ENCODE measurements at regions not wholly inside any gene's neighbourhood (a gene's known extent, or its start where the extent isn't known, plus 50 kb on each side); places are given as distances from the start of the nearest gene placed in this dataset.

- ATAC-seq: no peak; the same call in 2 of the 3 replicates
- no peak for TF ChIP-seq ISL1 (CRISPR knock-in tag; IDR thresholded peaks at IDR 0.05)
- no peak for TF ChIP-seq GLIS3 (CRISPR knock-in tag; IDR thresholded peaks at IDR 0.05)
- no peak for TF ChIP-seq BACH2 (CRISPR knock-in tag; IDR thresholded peaks at IDR 0.05; ENCODE audit: borderline replicate concordance)
- no peak for TF ChIP-seq TSHZ2 (CRISPR knock-in tag; IDR thresholded peaks at IDR 0.05)
- no peak for TF ChIP-seq ARNTL (CRISPR knock-in tag; IDR thresholded peaks at IDR 0.05; ENCODE audit: borderline replicate concordance, low read depth)
- no peak for TF ChIP-seq PATZ1 (CRISPR knock-in tag; IDR thresholded peaks at IDR 0.05; ENCODE audit: borderline replicate concordance)
- no peak for TF ChIP-seq RARB (CRISPR knock-in tag; IDR thresholded peaks at IDR 0.05)
- no peak for TF ChIP-seq ESRRG (CRISPR knock-in tag; IDR thresholded peaks at IDR 0.05)
- TF ChIP-seq ZFP30 (CRISPR knock-in tag; IDR thresholded peaks at IDR 0.05): no peak
- no peak for TF ChIP-seq ZNF565 (CRISPR knock-in tag; conservative IDR thresholded peaks at IDR 0.05; ENCODE audit: low read depth)
- TF ChIP-seq TCF4 (CRISPR knock-in tag; IDR thresholded peaks at IDR 0.05; ENCODE audit: borderline replicate concordance): no peak
- no peak for TF ChIP-seq OSR1 (CRISPR knock-in tag; IDR thresholded peaks at IDR 0.05)
Observed at GRCh38 chr10:3265088-3265487, 92.5 kb upstream of the PITRM1 start.

- no peak for TF ChIP-seq CREB5 (CRISPR knock-in tag; IDR thresholded peaks at IDR 0.05; ENCODE audit: low read depth)
- no peak for TF ChIP-seq PPARA (CRISPR knock-in tag; IDR thresholded peaks at IDR 0.05; ENCODE audit: borderline replicate concordance)
- TF ChIP-seq RARB (CRISPR knock-in tag; IDR thresholded peaks at IDR 0.05): no peak
- no peak for TF ChIP-seq CSRNP3 (CRISPR knock-in tag; IDR thresholded peaks at IDR 0.05)
- TF ChIP-seq ZNF8 (CRISPR knock-in tag; IDR thresholded peaks at IDR 0.05): no peak
- TF ChIP-seq TOX (CRISPR knock-in tag; IDR thresholded peaks at IDR 0.05; ENCODE audit: borderline replicate concordance): no peak
- no peak for TF ChIP-seq PATZ1 (CRISPR knock-in tag; IDR thresholded peaks at IDR 0.05; ENCODE audit: borderline replicate concordance)
- no peak for TF ChIP-seq CSDC2 (CRISPR knock-in tag; IDR thresholded peaks at IDR 0.05)
- no peak for TF ChIP-seq POU6F1 (CRISPR knock-in tag; IDR thresholded peaks at IDR 0.05; ENCODE audit: borderline replicate concordance, low read depth)
- no peak for TF ChIP-seq SNAI2 (CRISPR knock-in tag; IDR thresholded peaks at IDR 0.05)
- TF ChIP-seq OSR1 (CRISPR knock-in tag; IDR thresholded peaks at IDR 0.05): no peak
- no peak for TF ChIP-seq ISL1 (CRISPR knock-in tag; IDR thresholded peaks at IDR 0.05)
- TF ChIP-seq BACH2 (CRISPR knock-in tag; IDR thresholded peaks at IDR 0.05; ENCODE audit: borderline replicate concordance): no peak
- TF ChIP-seq TSHZ2 (CRISPR knock-in tag; IDR thresholded peaks at IDR 0.05): no peak
- TF ChIP-seq ARNTL (CRISPR knock-in tag; IDR thresholded peaks at IDR 0.05; ENCODE audit: borderline replicate concordance, low read depth): no peak
- TF ChIP-seq ZNF565 (CRISPR knock-in tag; conservative IDR thresholded peaks at IDR 0.05; ENCODE audit: low read depth): no peak
- no peak for TF ChIP-seq ZC3H10 (CRISPR knock-in tag; IDR thresholded peaks at IDR 0.05)
- no peak for TF ChIP-seq ZNF70 (CRISPR knock-in tag; IDR thresholded peaks at IDR 0.05)
- TF ChIP-seq ZFP3 (CRISPR knock-in tag; IDR thresholded peaks at IDR 0.05): no peak
- no peak for TF ChIP-seq GLIS3 (CRISPR knock-in tag; IDR thresholded peaks at IDR 0.05)
- no peak for ATAC-seq
Observed at GRCh38 chr10:3264161-3264761, 91.7 kb upstream of the PITRM1 start.
